ENCODE measurements at regions not wholly inside any gene's neighbourhood (a gene's known extent, or its start where the extent isn't known, plus 50 kb on each side); places are given as distances from the start of the nearest gene placed in this dataset.

GRCh38 chr13:33610438-33611120 lies 207.4 kb upstream of the RFC3 start:
- TF ChIP-seq POLR2A (IDR thresholded peaks at IDR 0.05), result no peak
- TF ChIP-seq CTCF (IDR thresholded peaks at IDR 0.05), result no peak
- no peak for TF ChIP-seq EP300 (IDR thresholded peaks at IDR 0.05)
